GM13976 (cell line): ENCODE measurements at regions not wholly inside any gene's neighbourhood (a gene's known extent, or its start where the extent isn't known, plus 50 kb on each side); places are given as distances from the start of the nearest gene placed in this dataset.

ENCODE experiments used
- DNase-seq: peaks from one replicate; pipeline ENCODE4 v3.0.0; 2012; ENCODE audit warnings: low spot score
- CTCF ChIP-seq: IDR thresholded peaks from 2 replicates; pipeline ENCODE4 v1.5.1; 2012; ENCODE audit warnings: borderline replicate concordance, mild to moderate bottlenecking; ENCODE audit not compliant: insufficient read depth; ENCODE audit errors: extremely low read depth, missing control alignments, control extremely low read depth
- in situ Hi-C: fragments of 300-500 bp; cut with MboI; formaldehyde crosslinking; loops from one replicate; pipeline ENCODE4 v1.12.0; 2022; ENCODE audit warnings: low sequenced_read_pairs, mixed read lengths, inconsistent platforms; ENCODE audit not compliant: unreplicated experiment

DNA sequence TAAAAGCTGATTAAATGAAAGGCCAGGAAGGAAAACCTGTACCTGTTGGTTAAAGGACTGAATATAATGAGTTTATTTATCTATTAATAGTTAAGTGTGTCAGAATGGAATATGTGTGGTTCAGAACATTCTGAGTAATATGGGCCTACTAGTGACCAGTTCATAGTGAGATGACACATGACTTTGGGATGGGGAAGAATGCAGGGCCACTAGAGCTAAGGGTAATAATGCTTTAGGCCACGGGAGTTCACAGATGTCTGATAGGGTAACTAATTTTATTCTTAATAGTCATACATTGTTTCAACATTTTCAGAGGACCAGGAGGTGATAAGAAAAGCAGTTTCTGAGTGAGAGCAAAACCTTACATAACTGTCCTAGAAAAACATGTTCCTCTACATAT is 247.8 kb upstream of the OR4E1 start:
- in situ Hi-C loops, result no loop called here
- TF ChIP-seq CTCF, result no peak
- DNase-seq, result no peak

DNA sequence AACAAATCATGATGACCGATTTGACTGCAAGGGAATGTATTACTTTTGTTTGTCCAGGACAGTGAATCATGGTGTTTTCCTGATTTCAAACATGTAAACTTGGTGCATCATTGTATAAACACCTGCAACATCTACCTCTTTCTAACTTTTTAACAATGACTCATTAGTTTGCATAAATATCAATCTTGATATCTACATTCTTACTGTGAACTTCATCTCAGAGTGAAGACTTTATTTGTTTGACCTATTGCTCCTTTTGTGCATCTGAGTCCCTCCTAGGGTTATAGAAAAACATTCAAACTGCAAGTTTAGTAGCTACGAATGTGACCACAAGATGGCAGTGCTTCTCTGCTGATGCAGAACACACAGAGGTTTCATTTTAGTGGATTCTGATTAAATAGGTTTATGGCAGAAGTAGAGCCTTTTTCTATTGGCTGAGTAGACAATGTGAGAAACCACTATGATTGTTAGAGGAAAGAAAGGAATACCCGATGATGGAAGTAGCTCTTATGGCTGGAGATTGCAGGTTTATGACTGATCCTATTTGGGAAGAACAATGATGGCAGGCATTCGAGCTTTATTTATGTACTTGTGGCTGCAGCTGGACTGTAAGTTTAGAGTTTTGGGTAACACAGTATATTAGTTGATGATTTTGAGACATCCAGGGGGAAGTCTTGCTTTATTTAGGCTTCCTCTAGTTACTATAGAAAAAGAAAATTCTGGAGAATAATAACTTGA is 244.2 kb upstream of the OR4E1 start:
- peak; percentile 4 for DNase-seq
- peak; percentile 78 for TF ChIP-seq CTCF
- in situ Hi-C loops, result no loop called here

DNA sequence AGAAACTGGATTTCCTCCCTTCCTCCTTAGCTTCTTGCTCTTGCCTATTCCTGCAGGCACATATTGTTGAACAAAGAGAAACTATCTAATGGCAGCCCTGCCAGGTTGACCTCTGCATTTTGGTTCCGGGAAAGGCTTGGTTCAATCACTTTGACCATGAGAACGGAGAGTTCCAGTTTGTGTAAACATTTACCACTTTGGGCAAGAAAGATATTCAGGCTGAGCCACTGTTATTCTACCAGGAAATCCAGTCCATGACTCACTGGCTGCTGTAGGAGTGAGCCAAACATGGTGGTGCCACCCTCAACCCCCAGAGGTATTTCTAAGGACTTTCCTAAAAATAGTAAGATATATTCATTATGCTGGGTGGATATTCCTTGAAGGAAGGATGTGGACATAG is 242.2 kb upstream of the OR4E1 start:
- in situ Hi-C loops, result no loop called here
- TF ChIP-seq CTCF, result no peak
- DNase-seq, result no peak

- TF ChIP-seq CTCF, result peak; percentile 65
- peak; percentile 8 for DNase-seq
- in situ Hi-C loops, result no loop called here
Measured at GRCh38 chr14:21913759-21914158, 240.1 kb upstream of the OR4E1 start.

DNA sequence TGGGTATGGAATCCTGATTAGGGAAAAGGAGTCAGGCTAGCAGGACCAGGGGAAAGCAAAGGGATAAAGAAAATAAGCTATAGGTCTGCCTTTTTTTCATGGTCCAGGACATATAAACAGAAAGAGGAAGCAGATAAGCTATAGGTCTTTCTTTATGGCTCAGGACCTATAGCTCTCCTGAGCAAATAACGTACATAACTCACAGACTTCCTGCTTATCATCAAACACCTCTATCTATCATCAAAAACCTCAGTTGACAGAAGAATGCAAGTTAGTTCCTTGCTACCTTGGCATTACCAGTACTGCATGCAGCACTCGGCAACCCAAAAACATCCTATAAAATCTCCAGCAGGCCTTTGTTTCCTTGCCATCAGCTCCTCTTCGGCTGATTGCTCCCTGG is 238.7 kb upstream of the OR4E1 start:
- DNase-seq, result no peak
- in situ Hi-C loops, result no loop called here
- no peak for TF ChIP-seq CTCF

- DNase-seq, result no peak
- in situ Hi-C loops, result no loop called here
- no peak for TF ChIP-seq CTCF
Measured at GRCh38 chr14:21911877-21912276, 238.3 kb upstream of the OR4E1 start.

DNA sequence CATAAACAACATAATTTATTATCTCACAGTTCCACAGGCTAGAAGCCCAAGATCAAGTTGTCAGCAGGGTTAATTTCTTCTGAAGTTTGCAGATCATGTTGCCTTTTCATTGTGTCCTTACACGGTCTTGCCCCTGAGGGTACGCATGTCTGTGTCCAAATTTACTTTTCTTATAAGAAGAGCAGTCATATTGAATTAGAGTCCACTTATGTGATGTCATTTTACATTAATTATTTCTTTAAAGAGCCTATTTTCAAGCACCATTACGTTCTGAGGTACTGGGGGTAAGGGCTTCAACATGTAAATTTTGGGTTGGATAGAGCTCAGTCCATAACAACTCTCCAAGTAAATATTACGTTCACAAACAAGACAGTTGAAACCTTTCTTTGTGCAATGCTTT is 236.6 kb upstream of the OR4E1 start:
- no peak for TF ChIP-seq CTCF
- in situ Hi-C loops, result no loop called here

More for the DNA sequence above, 236.6 kb upstream of the OR4E1 start:
- DNase-seq, result no peak
